Kidney (tissue), 13 donors: ENCODE measurements at regions not wholly inside any gene's neighbourhood (a gene's known extent, or its start where the extent isn't known, plus 50 kb on each side); places are given as distances from the start of the nearest gene placed in this dataset.

Experiments
- DNase-seq, 5 donors: peaks; one replicate each; pipeline ENCODE4 v3.0.0-alpha.2; 2013 to 2020
- FAIRE-seq: peaks from 2 replicates; lab custom pipeline; 2012; peaks lifted over from hg19 to GRCh38; lab: Jason Lieb, UNC
- H3K27ac ChIP-seq, 2 donors: one replicate each; pipeline ENCODE4 v1.7.0; 2013; ENCODE audit warnings: low read depth in 2 of 2, low read length in 2 of 2, inconsistent platforms in 1 of 2
- H3K27me3 ChIP-seq: one replicate; pipeline ENCODE4 v1.7.1; 2013; ENCODE audit warnings: low read length, inconsistent platforms; ENCODE audit not compliant: control insufficient read depth, insufficient read depth
- H3K36me3 ChIP-seq, 3 donors: one replicate each; pipeline versions ENCODE4 v1.7.0 to v1.7.1; 2013; ENCODE audit warnings: low read length in 3 of 3, control low read depth in 1 of 3, inconsistent platforms in 1 of 3; ENCODE audit not compliant: insufficient read depth in 3 of 3, control insufficient read depth in 2 of 3
- H3K4me1 ChIP-seq, 3 donors: one replicate each; pipeline versions ENCODE4 v1.7.0 to v1.7.1; 2013; ENCODE audit warnings: low read length in 3 of 3, inconsistent platforms in 1 of 3, low read depth in 1 of 3; ENCODE audit not compliant: control insufficient read depth in 2 of 3, insufficient read depth in 2 of 3
- H3K4me3 ChIP-seq, 3 donors: one replicate each; pipeline versions ENCODE4 v1.7.0 to v1.8.1; 2013; ENCODE audit warnings: low read length in 3 of 3, control low read depth in 1 of 3, inconsistent platforms in 1 of 3
- H3K9ac ChIP-seq, 3 donors: one replicate each; pipeline versions ENCODE4 v1.7.0 to v1.7.1; 2013; ENCODE audit warnings: low read length in 3 of 3, control low read depth in 1 of 3, inconsistent platforms in 1 of 3
- H3K9me3 ChIP-seq, 3 donors: one replicate each; pipeline versions ENCODE4 v1.7.0 to v1.7.1; 2013; ENCODE audit warnings: low read length in 3 of 3, control low read depth in 1 of 3, inconsistent platforms in 1 of 3; ENCODE audit not compliant: control insufficient read depth in 2 of 3, insufficient read depth in 1 of 3
- CTCF ChIP-seq: IDR thresholded peaks from 3 replicates; pipeline ENCODE4 v1.5.1; 2012; ENCODE audit warnings: mild to moderate bottlenecking, moderate library complexity, borderline replicate concordance; ENCODE audit not compliant: insufficient read depth; ENCODE audit errors: extremely low read depth
- intact Hi-C: fragments of 100-400 bp; cut with DNase I; formaldehyde crosslinking; loops from one replicate; pipeline ENCODE4 v1.11.1; 2022
- donor health status: control.
- donor health status: control.
- donor health status: control.
- donor health status: control.
- donor health status: control.
- donor health status: DM: yes; HTN: yes; CAD: no.
- donor health status: Normal renal cell carcinoma (clear cell type).

GRCh38 chr3:80007522-80007921 is 239.7 kb upstream of the ROBO1 start:
- no peaks in the 10 kb centered on the region for H3K36me3 ChIP-seq
- FAIRE-seq (no peak), DNase-seq (no peak)
- no peaks in the 10 kb centered on the region for H3K27me3 ChIP-seq
- no peak overlapping the region for H3K27ac ChIP-seq
- H3K4me1 ChIP-seq: no peaks in the 10 kb centered on the region
- H3K4me3 ChIP-seq: no peak overlapping the region
- TF ChIP-seq CTCF: no peak
- H3K9ac ChIP-seq: no peak overlapping the region
- H3K9me3 ChIP-seq: no peaks in the 10 kb centered on the region
- intact Hi-C loops: no loop called here

GRCh38 chr3:80006315-80006714 is 238.5 kb upstream of the ROBO1 start:
- Histone ChIP-seq H3K4me1 (no peaks in the 10 kb centered on the region), H3K9ac (no peak overlapping the region), H3K27me3 (no peaks in the 10 kb centered on the region), H3K36me3 (no peaks in the 10 kb centered on the region), H3K4me3 (no peak overlapping the region), H3K27ac (no peak overlapping the region), H3K9me3 (no peaks in the 10 kb centered on the region)
- intact Hi-C loops: no loop called here
- no peak for TF ChIP-seq CTCF
- no peak for FAIRE-seq
- DNase-seq: no peak

GRCh38 chr3:80000022-80000421 is 232.2 kb upstream of the ROBO1 start:
- FAIRE-seq (no peak), DNase-seq (no peak)
- no peaks in the 10 kb centered on the region for H3K36me3 ChIP-seq
- no peak for TF ChIP-seq CTCF
- no peak overlapping the region for H3K9ac ChIP-seq
- H3K27me3 ChIP-seq: no peaks in the 10 kb centered on the region
- H3K4me1 ChIP-seq: no peaks in the 10 kb centered on the region
- no peak overlapping the region for H3K27ac ChIP-seq
- intact Hi-C loops: no loop called here
- H3K9me3 ChIP-seq: no peaks in the 10 kb centered on the region
- H3K4me3 ChIP-seq: no peak overlapping the region

- Histone ChIP-seq H3K9me3 (no peaks in the 10 kb centered on the region), H3K9ac (no peak overlapping the region), H3K27ac (no peak overlapping the region), H3K4me1 (no peaks in the 10 kb centered on the region), H3K36me3 (no peaks in the 10 kb centered on the region), H3K4me3 (no peak overlapping the region), H3K27me3 (no peaks in the 10 kb centered on the region)
- FAIRE-seq (no peak), DNase-seq (no peak)
- intact Hi-C loops: no loop called here
- TF ChIP-seq CTCF: no peak
Observed at GRCh38 chr3:79994397-79994796, 226.6 kb upstream of the ROBO1 start.
